Astrocyte (in vitro differentiated cells and primary cell): ENCODE measurements at regions not wholly inside any gene's neighbourhood (a gene's known extent, or its start where the extent isn't known, plus 50 kb on each side); places are given as distances from the start of the nearest gene placed in this dataset.

Experiments used
- DNase-seq: peaks from one replicate; pipeline ENCODE4 v3.0.0-alpha.2; 2010; ENCODE audit warnings: low read depth
- FAIRE-seq: peaks from 2 replicates; lab custom pipeline; 2011; peaks lifted over from hg19 to GRCh38; lab: Jason Lieb, UNC
- H2AFZ ChIP-seq: 2 replicates; pipeline ENCODE4 v1.6.0; 2012; ENCODE audit warnings: low read depth, low read length, inconsistent platforms
- H3K27ac ChIP-seq: 2 replicates; pipeline ENCODE4 v1.5.1; 2011; ENCODE audit warnings: low read depth, low read length, inconsistent platforms
- H3K27me3 ChIP-seq: 2 replicates; pipeline ENCODE4 v1.6.0; 2011; ENCODE audit warnings: low read length, inconsistent platforms; ENCODE audit not compliant: insufficient read depth
- H3K36me3 ChIP-seq: 2 replicates; pipeline ENCODE4 v1.5.1; 2011; ENCODE audit warnings: low read length, inconsistent platforms; ENCODE audit not compliant: insufficient read depth
- H3K4me1 ChIP-seq: 2 replicates; pipeline ENCODE4 v1.5.1; 2011; ENCODE audit warnings: low read length, inconsistent platforms; ENCODE audit not compliant: insufficient read depth
- H3K4me2 ChIP-seq: 2 replicates; pipeline ENCODE4 v1.6.0; 2012; ENCODE audit warnings: low read length, inconsistent platforms
- H3K4me3 ChIP-seq: 2 replicates; pipeline ENCODE4 v1.5.1; 2011; ENCODE audit warnings: low read depth, mild to moderate bottlenecking, low read length, inconsistent platforms; ENCODE audit not compliant: insufficient read depth
- H3K79me2 ChIP-seq: 2 replicates; pipeline ENCODE4 v1.6.0; 2012; ENCODE audit warnings: mild to moderate bottlenecking, low read length, inconsistent platforms; ENCODE audit not compliant: insufficient read depth
- H3K9ac ChIP-seq: 2 replicates; pipeline ENCODE4 v1.6.0; 2012; ENCODE audit warnings: mild to moderate bottlenecking, low read length, inconsistent platforms
- H3K9me3 ChIP-seq: 2 replicates; pipeline ENCODE4 v1.5.1; 2012; ENCODE audit warnings: low read depth, mild to moderate bottlenecking, low read length, inconsistent platforms; ENCODE audit not compliant: insufficient read depth
- H4K20me1 ChIP-seq: 2 replicates; pipeline ENCODE4 v1.6.0; 2012; ENCODE audit warnings: low read length, inconsistent platforms; ENCODE audit not compliant: insufficient read depth
- H3K27ac Mint-ChIP-seq: one replicate; pipeline ENCODE4 v1.8.0; 2021; ENCODE audit warnings: mild to moderate bottlenecking, mixed read lengths; ENCODE audit not compliant: unreplicated experiment
- H3K27me3 Mint-ChIP-seq: one replicate; pipeline ENCODE4 v1.8.0; 2021; ENCODE audit warnings: low read depth, mixed read lengths; ENCODE audit not compliant: unreplicated experiment
- H3K36me3 Mint-ChIP-seq: one replicate; pipeline ENCODE4 v1.8.0; 2021; ENCODE audit warnings: low read depth, mixed read lengths; ENCODE audit not compliant: unreplicated experiment
- H3K4me1 Mint-ChIP-seq: one replicate; pipeline ENCODE4 v1.8.0; 2021; ENCODE audit warnings: low read depth, mixed read lengths; ENCODE audit not compliant: unreplicated experiment
- H3K4me3 Mint-ChIP-seq: one replicate; pipeline ENCODE4 v1.8.0; 2021; ENCODE audit warnings: mild to moderate bottlenecking, moderate library complexity, mixed read lengths; ENCODE audit not compliant: unreplicated experiment
- H3K9me3 Mint-ChIP-seq: one replicate; pipeline ENCODE4 v1.8.0; 2021; ENCODE audit warnings: mild to moderate bottlenecking, mixed read lengths; ENCODE audit not compliant: unreplicated experiment
- CTCF ChIP-seq: IDR thresholded peaks from 2 replicates; pipeline ENCODE4 v1.5.1; 2011; ENCODE audit warnings: low read depth, mild to moderate bottlenecking, inconsistent platforms, low read length, moderate library complexity; ENCODE audit not compliant: insufficient read depth
- EZH2 ChIP-seq: IDR thresholded peaks from 2 replicates; pipeline ENCODE4 v1.6.1; 2012; ENCODE audit warnings: mild to moderate bottlenecking, low read length, inconsistent platforms; ENCODE audit not compliant: insufficient read depth

DNA sequence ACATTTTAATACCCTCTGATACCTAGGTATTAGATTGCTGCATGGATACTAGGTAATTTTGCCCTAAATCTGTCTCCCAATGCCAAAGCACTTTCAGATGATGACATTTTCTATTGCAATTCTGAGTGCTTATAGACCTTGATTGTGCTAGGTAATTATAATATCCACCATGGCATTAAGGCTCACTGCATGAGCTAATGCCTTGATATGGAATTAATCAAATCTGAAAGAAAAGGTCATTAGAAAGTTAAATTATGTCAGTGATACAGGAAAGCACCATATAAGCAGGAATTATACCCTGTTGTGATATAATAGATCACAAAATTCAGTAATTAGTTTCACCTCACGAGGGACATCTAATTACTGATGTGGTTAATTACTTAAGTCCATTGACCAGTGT lies 521.4 kb downstream of the DNAJB9 start:
- no peaks in the 10 kb centered on the region for H3K9me3 ChIP-seq
- no peak overlapping the region for H3K27ac Mint-ChIP-seq
- no peak for TF ChIP-seq EZH2
- no peak for TF ChIP-seq CTCF
- FAIRE-seq (no peak), DNase-seq (no peak)
- no peaks in the 10 kb centered on the region for H3K4me1 ChIP-seq
- no peaks in the 10 kb centered on the region for H3K36me3 ChIP-seq
- H3K9ac ChIP-seq = no peak overlapping the region
- peaks cover 2% of the 10 kb centered on the region for H3K9me3 Mint-ChIP-seq
- H3K79me2 ChIP-seq = no peaks in the 10 kb centered on the region
- H4K20me1 ChIP-seq = no peaks in the 10 kb centered on the region
- no peak overlapping the region for H3K27ac ChIP-seq
- peaks cover 2% of the 10 kb centered on the region for H3K4me1 Mint-ChIP-seq
- H3K4me3 ChIP-seq = no peak overlapping the region
- no peaks in the 10 kb centered on the region for H3K27me3 ChIP-seq
- no peak overlapping the region for H3K4me3 Mint-ChIP-seq
- no peaks in the 10 kb centered on the region for H3K36me3 Mint-ChIP-seq
- no peak overlapping the region for H2AFZ ChIP-seq
- no peaks in the 10 kb centered on the region for H3K27me3 Mint-ChIP-seq
- H3K4me2 ChIP-seq = no peak overlapping the region

DNA sequence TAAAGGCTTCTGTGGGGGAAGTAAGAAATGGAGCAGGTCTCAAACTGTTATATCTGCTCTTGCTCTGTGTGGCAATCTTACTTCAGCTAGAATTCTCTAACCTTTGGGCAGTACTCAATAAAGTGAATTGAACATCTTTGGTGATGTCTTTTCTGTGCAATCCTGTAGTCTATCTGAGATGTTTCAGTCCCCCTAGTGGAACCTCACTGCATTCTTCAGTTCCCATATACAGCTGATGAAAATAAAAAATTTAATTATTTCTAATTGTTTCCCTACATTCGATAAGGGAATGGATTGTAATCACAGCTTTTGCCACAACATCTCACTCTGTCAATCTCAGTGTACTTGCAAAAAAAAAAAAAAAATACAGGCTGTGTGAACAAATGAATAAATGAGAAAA lies 522.6 kb downstream of the DNAJB9 start:
- no peaks in the 10 kb centered on the region for H3K4me1 ChIP-seq
- no peak overlapping the region for H3K27ac ChIP-seq
- H3K4me3 ChIP-seq = no peak overlapping the region
- no peak overlapping the region for H3K4me2 ChIP-seq
- H3K36me3 Mint-ChIP-seq = no peaks in the 10 kb centered on the region
- H3K27me3 ChIP-seq = no peaks in the 10 kb centered on the region
- TF ChIP-seq EZH2 (no peak), CTCF (no peak)
- H3K9ac ChIP-seq = no peak overlapping the region
- H3K27ac Mint-ChIP-seq = no peak overlapping the region
- FAIRE-seq = no peak
- H3K27me3 Mint-ChIP-seq = no peaks in the 10 kb centered on the region
- H3K9me3 Mint-ChIP-seq = peaks cover 2% of the 10 kb centered on the region
- H3K4me3 Mint-ChIP-seq = no peak overlapping the region
- H4K20me1 ChIP-seq = no peaks in the 10 kb centered on the region
- no peaks in the 10 kb centered on the region for H3K79me2 ChIP-seq
- no peaks in the 10 kb centered on the region for H3K4me1 Mint-ChIP-seq
- H2AFZ ChIP-seq = no peak overlapping the region
- no peaks in the 10 kb centered on the region for H3K9me3 ChIP-seq
- no peak for DNase-seq
- no peaks in the 10 kb centered on the region for H3K36me3 ChIP-seq

GRCh38 chr7:109101332-109101731 lies 531.7 kb downstream of the DNAJB9 start:
- Mint-ChIP-seq H3K9me3 (no peaks in the 10 kb centered on the region), H3K36me3 (no peaks in the 10 kb centered on the region), H3K27me3 (no peaks in the 10 kb centered on the region), H3K4me1 (no peaks in the 10 kb centered on the region), H3K27ac (no peak overlapping the region), H3K4me3 (no peak overlapping the region)
- Histone ChIP-seq H3K4me1 (no peaks in the 10 kb centered on the region), H3K79me2 (no peaks in the 10 kb centered on the region), H2AFZ (no peak overlapping the region), H3K4me3 (no peak overlapping the region), H3K27me3 (no peaks in the 10 kb centered on the region), H3K9me3 (no peaks in the 10 kb centered on the region), H3K9ac (no peak overlapping the region), H3K36me3 (no peaks in the 10 kb centered on the region), H3K4me2 (no peak overlapping the region), H3K27ac (no peak overlapping the region), H4K20me1 (no peaks in the 10 kb centered on the region)
- TF ChIP-seq EZH2 (no peak), CTCF (no peak)
- no peak for FAIRE-seq
- DNase-seq = no peak
